Breast epithelium (tissue), 3 donors: ENCODE measurements at regions not wholly inside any gene's neighbourhood (a gene's known extent, or its start where the extent isn't known, plus 50 kb on each side); places are given as distances from the start of the nearest gene placed in this dataset.

Experiments used
- POLR2A ChIP-seq: fragments of 450-650 bp; IDR thresholded peaks from one replicate; pipeline ENCODE4 v1.6.1; 2016; ENCODE audit warnings: antibody characterized with exemption, mild to moderate bottlenecking, moderate library complexity
- POLR2AphosphoS5 ChIP-seq, 3 donors: sonication (generic); formaldehyde crosslinking; IDR thresholded peaks; one replicate each; pipeline ENCODE4 v1.6.1; 2017; ENCODE audit warnings: antibody characterized with exemption in 3 of 3
- TF ChIP-seq, protein P1 (sequence below), 3 donors: fragments of 450-650 bp; IDR thresholded peaks; one replicate each; pipeline ENCODE4 v1.5.1; 2016 to 2017; ENCODE audit warnings: antibody characterized with exemption in 3 of 3, mild to moderate bottlenecking in 3 of 3, moderate library complexity in 3 of 3

DNA sequence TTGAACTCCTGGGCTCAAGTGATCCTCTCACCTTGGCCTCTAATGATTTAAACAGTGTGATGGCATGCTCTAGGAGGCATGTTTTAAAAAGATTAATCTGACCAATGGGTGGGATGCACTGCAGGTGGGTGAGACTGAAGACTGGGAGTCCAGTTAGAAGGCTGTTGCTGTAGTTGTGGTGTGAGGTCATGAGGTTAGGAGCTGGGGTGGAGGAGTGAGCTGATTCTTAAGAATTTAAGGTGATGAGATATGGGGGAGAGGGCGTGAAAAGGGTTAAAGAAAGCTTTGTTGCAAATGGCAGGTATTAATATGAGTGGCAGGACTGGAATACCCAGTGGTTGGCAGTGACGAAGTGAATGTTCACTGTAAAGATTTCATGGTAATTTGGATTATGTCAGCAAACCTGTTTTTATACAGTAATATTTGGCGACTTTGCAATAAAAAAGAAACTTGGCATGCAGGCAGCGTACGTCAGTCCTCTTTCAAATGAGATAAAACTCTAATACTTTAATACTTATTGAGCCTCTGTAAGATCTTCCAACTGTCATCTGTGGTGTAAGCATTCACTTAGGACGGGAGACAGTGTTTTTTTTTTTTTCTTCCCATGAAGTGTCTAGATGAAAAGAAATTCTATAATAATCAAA is 72.8 kb upstream of the MTPN start:
- TF ChIP-seq, protein P1, sequence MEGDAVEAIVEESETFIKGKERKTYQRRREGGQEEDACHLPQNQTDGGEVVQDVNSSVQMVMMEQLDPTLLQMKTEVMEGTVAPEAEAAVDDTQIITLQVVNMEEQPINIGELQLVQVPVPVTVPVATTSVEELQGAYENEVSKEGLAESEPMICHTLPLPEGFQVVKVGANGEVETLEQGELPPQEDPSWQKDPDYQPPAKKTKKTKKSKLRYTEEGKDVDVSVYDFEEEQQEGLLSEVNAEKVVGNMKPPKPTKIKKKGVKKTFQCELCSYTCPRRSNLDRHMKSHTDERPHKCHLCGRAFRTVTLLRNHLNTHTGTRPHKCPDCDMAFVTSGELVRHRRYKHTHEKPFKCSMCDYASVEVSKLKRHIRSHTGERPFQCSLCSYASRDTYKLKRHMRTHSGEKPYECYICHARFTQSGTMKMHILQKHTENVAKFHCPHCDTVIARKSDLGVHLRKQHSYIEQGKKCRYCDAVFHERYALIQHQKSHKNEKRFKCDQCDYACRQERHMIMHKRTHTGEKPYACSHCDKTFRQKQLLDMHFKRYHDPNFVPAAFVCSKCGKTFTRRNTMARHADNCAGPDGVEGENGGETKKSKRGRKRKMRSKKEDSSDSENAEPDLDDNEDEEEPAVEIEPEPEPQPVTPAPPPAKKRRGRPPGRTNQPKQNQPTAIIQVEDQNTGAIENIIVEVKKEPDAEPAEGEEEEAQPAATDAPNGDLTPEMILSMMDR (IDR thresholded peaks at IDR 0.05): no peak
- TF ChIP-seq POLR2A (no peak), POLR2AphosphoS5 (IDR thresholded peaks at IDR 0.05) (no peak)
